GM23338 (cell line): ENCODE measurements at regions not wholly inside any gene's neighbourhood (a gene's known extent, or its start where the extent isn't known, plus 50 kb on each side); places are given as distances from the start of the nearest gene placed in this dataset.
A peak's percentile ranks its signal among the peaks of the same experiment; 100 is the strongest.

ENCODE experiments used
- ATAC-seq: fragments of 200-7000 bp; cut with Tn5 transposase; 3 replicates; pipeline ENCODE4 v1.9.1; 2020
- DNase-seq: peaks from one replicate; pipeline ENCODE4 v3.0.0-alpha.2; 2015; ENCODE audit warnings: low spot score
- H2AFZ ChIP-seq: fragments of 200-600 bp; sonication (generic); 2 replicates; pipeline ENCODE4 v1.8.0; 2016; ENCODE audit warnings: antibody characterized with exemption, mild to moderate bottlenecking, moderate library complexity
- H3F3A ChIP-seq: fragments of 200-600 bp; sonication (generic); replicated peaks from 2 replicates; pipeline ENCODE4 v1.8.0; 2017; ENCODE audit warnings: antibody characterized with exemption, mixed run types, low read depth
- H3K27ac ChIP-seq: fragments of 200-600 bp; sonication (generic); 2 replicates; pipeline ENCODE4 v1.6.1; 2016; ENCODE audit warnings: low read depth
- H3K27me3 ChIP-seq: fragments of 200-600 bp; sonication (generic); 2 replicates; pipeline ENCODE4 v1.8.0; 2016; ENCODE audit warnings: mild to moderate bottlenecking, mixed run types, moderate library complexity; ENCODE audit not compliant: insufficient read depth
- H3K36me3 ChIP-seq: fragments of 200-600 bp; sonication (generic); 2 replicates; pipeline ENCODE4 v1.8.0; 2016; ENCODE audit warnings: mild to moderate bottlenecking; ENCODE audit not compliant: insufficient read depth
- H3K4me1 ChIP-seq: fragments of 200-600 bp; sonication (generic); 2 replicates; pipeline ENCODE4 v1.8.0; 2016; ENCODE audit warnings: mild to moderate bottlenecking, moderate library complexity; ENCODE audit not compliant: insufficient read depth
- H3K4me2 ChIP-seq: fragments of 200-600 bp; sonication (generic); 2 replicates; pipeline ENCODE4 v1.7.1; 2017; ENCODE audit warnings: mixed run types
- H3K4me3 ChIP-seq: fragments of 200-600 bp; sonication (generic); 2 replicates; pipeline ENCODE4 v1.6.1; 2016; ENCODE audit warnings: mixed run types
- H3K79me2 ChIP-seq: fragments of 200-600 bp; sonication (generic); replicated peaks from 2 replicates; pipeline ENCODE4 v1.8.0; 2017; ENCODE audit warnings: mild to moderate bottlenecking; ENCODE audit not compliant: insufficient read depth
- H3K9me2 ChIP-seq: fragments of 200-600 bp; sonication (generic); 2 replicates; pipeline ENCODE4 v1.8.0; 2017; ENCODE audit not compliant: insufficient read depth
- H4K20me1 ChIP-seq: fragments of 200-600 bp; sonication (generic); replicated peaks from 2 replicates; pipeline ENCODE4 v1.8.0; 2017; ENCODE audit warnings: mild to moderate bottlenecking; ENCODE audit not compliant: insufficient read depth
- H3K27ac Mint-ChIP-seq: 2 replicates; pipeline ENCODE4 v1.8.0; 2020; ENCODE audit warnings: inconsistent platforms, mild to moderate bottlenecking, moderate library complexity, mixed read lengths
- H3K27me3 Mint-ChIP-seq: 3 replicates; pipeline ENCODE4 v1.8.0; 2022; ENCODE audit warnings: low read depth, mild to moderate bottlenecking, moderate library complexity, mixed read lengths, inconsistent platforms; ENCODE audit not compliant: insufficient read depth, poor library complexity
- H3K36me3 Mint-ChIP-seq: 3 replicates; pipeline ENCODE4 v1.8.0; 2021; ENCODE audit warnings: low read depth, mild to moderate bottlenecking, inconsistent platforms, moderate library complexity, mixed read lengths
- H3K4me1 Mint-ChIP-seq: 3 replicates; pipeline ENCODE4 v1.8.0; 2020; ENCODE audit warnings: mild to moderate bottlenecking, inconsistent platforms, mixed read lengths
- H3K4me3 Mint-ChIP-seq: 3 replicates; pipeline ENCODE4 v1.8.0; 2021; ENCODE audit warnings: moderate library complexity, mild to moderate bottlenecking, inconsistent platforms, mixed read lengths
- H3K9me3 Mint-ChIP-seq: 3 replicates; pipeline ENCODE4 v1.8.0; 2020; ENCODE audit warnings: moderate library complexity, mild to moderate bottlenecking, inconsistent platforms, mixed read lengths
- CREB1 ChIP-seq: fragments of 250-450 bp; sonication (Bioruptor Pico); IDR thresholded peaks from 2 replicates; pipeline ENCODE4 v1.5.0; 2020; ENCODE audit warnings: low read depth, mild to moderate bottlenecking, moderate library complexity
- CTCF ChIP-seq, 2 experiments: fragments of 200-600 bp in 1 of 2; sonication (generic) in 1 of 2; conservative IDR thresholded peaks; 2 replicates each; pipeline versions ENCODE4 v1.5.1 to v1.6.1; 2016 to 2017; ENCODE audit warnings: antibody characterized with exemption in 2 of 2, low read depth in 2 of 2, mild to moderate bottlenecking in 2 of 2, moderate library complexity in 1 of 2
- EZH2 ChIP-seq: fragments of 200-600 bp; sonication (generic); IDR thresholded peaks from one replicate; pipeline ENCODE4 v1.8.0; 2017; ENCODE audit warnings: antibody characterized with exemption, mild to moderate bottlenecking, low read depth; ENCODE audit not compliant: unreplicated experiment
- EZH2phosphoT487 ChIP-seq: fragments of 200-600 bp; sonication (generic); IDR thresholded peaks from one replicate; pipeline ENCODE4 v1.8.1; 2018; ENCODE audit warnings: antibody characterized with exemption; ENCODE audit not compliant: unreplicated experiment
- JUNB ChIP-seq: IDR thresholded peaks from one replicate; pipeline ENCODE4 v1.6.1; 2016; ENCODE audit warnings: antibody characterized with exemption; ENCODE audit not compliant: unreplicated experiment
- NANOG ChIP-seq: IDR thresholded peaks from 2 replicates; pipeline ENCODE4 v1.6.1; 2016; ENCODE audit warnings: antibody characterized with exemption, borderline replicate concordance
- POLR2AphosphoS5 ChIP-seq: IDR thresholded peaks from 2 replicates; pipeline ENCODE4 v1.6.1; 2016; ENCODE audit warnings: antibody characterized with exemption, low read depth
- REST ChIP-seq: IDR thresholded peaks from one replicate; pipeline ENCODE4 v1.6.1; 2018; ENCODE audit warnings: antibody characterized with exemption; ENCODE audit not compliant: unreplicated experiment
- STAT1 ChIP-seq: IDR thresholded peaks from one replicate; pipeline ENCODE4 v1.6.1; 2016; ENCODE audit warnings: antibody characterized with exemption; ENCODE audit not compliant: unreplicated experiment
- ZNF331 ChIP-seq: fragments of 250-450 bp; sonication (Bioruptor Pico); IDR thresholded peaks from 2 replicates; pipeline ENCODE4 v1.5.0; 2020; ENCODE audit warnings: low read depth, mild to moderate bottlenecking, moderate library complexity
- ZNF462 ChIP-seq: fragments of 250-450 bp; sonication (Bioruptor Pico); IDR thresholded peaks from 2 replicates; pipeline ENCODE4 v1.5.0; 2020; ENCODE audit warnings: mild to moderate bottlenecking, moderate library complexity

- TF ChIP-seq EZH2phosphoT487 = no peak
- TF ChIP-seq ZNF331 = no peak
- TF ChIP-seq CTCF (conservative IDR thresholded peaks at IDR 0.05; ENCODE audit: low read depth in 2 of 2) = no peak
- no peak for TF ChIP-seq JUNB
Observed at GRCh38 chr3:137062250-137062649, 104.5 kb downstream of the IL20RB start (continued).

GRCh38 chr3:137065381-137065780, 107.6 kb downstream of the IL20RB start:
- H3K4me3 Mint-ChIP-seq = peak overlapping the region; percentile 15; the same call in 1 of the 3 replicates

More at GRCh38 chr3:137065381-137065780, 107.6 kb downstream of the IL20RB start:
- Histone ChIP-seq H3K4me3 (no peak overlapping the region), H3K9me2 (0 out of 2 replicates have a peak, but pooled peaks cover 4% of the 10 kb centered on the region), H3K4me2 (peak overlapping the region; percentile 34), H3F3A (no peaks in the 10 kb centered on the region), H4K20me1 (no peaks in the 10 kb centered on the region), H3K4me1 (peaks cover 28% of the 10 kb centered on the region), H3K27ac (no peak overlapping the region), H3K36me3 (no peaks in the 10 kb centered on the region), H3K27me3 (peaks cover 33% of the 10 kb centered on the region), H3K79me2 (no peaks in the 10 kb centered on the region), H2AFZ (no peak overlapping the region)
- Mint-ChIP-seq H3K36me3 (no peaks in the 10 kb centered on the region), H3K9me3 (no peaks in the 10 kb centered on the region; the same call in 2 of the 3 replicates), H3K27ac (no peak overlapping the region), H3K27me3 (peaks cover 11% of the 10 kb centered on the region), H3K4me1 (peaks cover 25% of the 10 kb centered on the region)
- peak; percentile 98 for ATAC-seq
- peak; percentile 84 for DNase-seq
- TF ChIP-seq REST (no peak), NANOG (peak; percentile 20; the same call in 1 of the 2 replicates), ZNF331 (no peak), EZH2phosphoT487 (no peak), EZH2 (no peak), ZNF462 (CRISPR knock-in tag) (peak; percentile 92), CREB1 (CRISPR knock-in tag) (0 out of 2 replicates have a peak, but pooled peaks have one; percentile 23), STAT1 (no peak), POLR2AphosphoS5 (peak; percentile 51)
